Astrocyte of the cerebellum (primary cell): ENCODE measurements at regions not wholly inside any gene's neighbourhood (a gene's known extent, or its start where the extent isn't known, plus 50 kb on each side); places are given as distances from the start of the nearest gene placed in this dataset.

Source experiments
- DNase-seq: peaks from one replicate; pipeline ENCODE4 v3.0.0-alpha.2; 2011; ENCODE audit warnings: low read depth
- H3K4me3 ChIP-seq: 2 replicates; pipeline ENCODE4 v1.5.1; 2011; ENCODE audit warnings: mild to moderate bottlenecking, low read depth, low read length, moderate library complexity
- CTCF ChIP-seq: IDR thresholded peaks from 2 replicates; pipeline ENCODE4 v1.5.1; 2012; ENCODE audit warnings: low read length, low read depth, moderate library complexity, mild to moderate bottlenecking; ENCODE audit errors: missing control alignments
- in situ Hi-C: cut with HindIII; loops from 2 replicates; pipeline ENCODE4 v1.10.0; 2017; ENCODE audit warnings: low sequenced_read_pairs

- no peak for DNase-seq
- no peak overlapping the region for H3K4me3 ChIP-seq
- in situ Hi-C loops = no loop called here
- TF ChIP-seq CTCF = no peak
Measured at GRCh38 chr4:14218641-14219040, 591.1 kb upstream of the BOD1L1 start.

- in situ Hi-C loops = no loop called here
- no peak for TF ChIP-seq CTCF
- no peak overlapping the region for H3K4me3 ChIP-seq
- DNase-seq = peak; percentile 3
Measured at GRCh38 chr4:14221176-14221575, 593.7 kb upstream of the BOD1L1 start.

GRCh38 chr4:14222377-14223029 is 595.0 kb upstream of the BOD1L1 start:
- DNase-seq = no peak
- H3K4me3 ChIP-seq = no peak overlapping the region
- in situ Hi-C loops = no loop called here
- TF ChIP-seq CTCF = no peak

GRCh38 chr4:14223461-14223860 is 595.9 kb upstream of the BOD1L1 start:
- no peak for TF ChIP-seq CTCF
- in situ Hi-C loops = no loop called here
- H3K4me3 ChIP-seq = no peak overlapping the region
- DNase-seq = no peak

- in situ Hi-C loops = no loop called here
- no peak for TF ChIP-seq CTCF
- no peak overlapping the region for H3K4me3 ChIP-seq
- no peak for DNase-seq
Measured at GRCh38 chr4:14225688-14226207, 598.2 kb upstream of the BOD1L1 start.

- TF ChIP-seq CTCF = no peak
- DNase-seq = no peak
- in situ Hi-C loops = no loop called here
Measured at GRCh38 chr4:14233126-14233525, 605.6 kb upstream of the BOD1L1 start.

More at GRCh38 chr4:14233126-14233525, 605.6 kb upstream of the BOD1L1 start:
- no peak overlapping the region for H3K4me3 ChIP-seq
